Neuronal stem cell (in vitro differentiated cells): ENCODE measurements at regions not wholly inside any gene's neighbourhood (a gene's known extent, or its start where the extent isn't known, plus 50 kb on each side); places are given as distances from the start of the nearest gene placed in this dataset.

ENCODE experiments used
- DNase-seq: peaks from one replicate; pipeline ENCODE4 v3.0.0-alpha.2; 2013; ENCODE audit warnings: low spot score
- H2AFZ ChIP-seq: one replicate; pipeline ENCODE4 v1.6.1; 2013; ENCODE audit warnings: mild to moderate bottlenecking, low read length, inconsistent platforms
- H2AK5ac ChIP-seq: 2 replicates; pipeline ENCODE4 v1.6.1; 2013; ENCODE audit warnings: low read depth, mild to moderate bottlenecking, inconsistent platforms, low read length, moderate library complexity, mixed read lengths
- H2BK120ac ChIP-seq: 2 replicates; pipeline ENCODE4 v1.6.1; 2013; ENCODE audit warnings: low read depth, mild to moderate bottlenecking, inconsistent platforms, low read length, moderate library complexity, mixed read lengths
- H2BK12ac ChIP-seq: one replicate; pipeline ENCODE4 v1.6.1; 2013; ENCODE audit warnings: low read length, inconsistent platforms
- H2BK15ac ChIP-seq: 2 replicates; pipeline ENCODE4 v1.6.1; 2013; ENCODE audit warnings: mild to moderate bottlenecking, low read length, inconsistent platforms, mixed read lengths
- H2BK5ac ChIP-seq: one replicate; pipeline ENCODE4 v1.6.1; 2013; ENCODE audit warnings: inconsistent platforms, mild to moderate bottlenecking, low read length, moderate library complexity
- H3K14ac ChIP-seq: one replicate; pipeline ENCODE4 v1.6.1; 2013; ENCODE audit warnings: low read length, inconsistent platforms
- H3K18ac ChIP-seq: 2 replicates; pipeline ENCODE4 v1.6.1; 2013; ENCODE audit warnings: low read length, inconsistent platforms
- H3K23ac ChIP-seq: 2 replicates; pipeline ENCODE4 v1.6.1; 2013; ENCODE audit warnings: low read depth, mild to moderate bottlenecking, mixed read lengths, low read length, inconsistent platforms; ENCODE audit not compliant: poor library complexity
- H3K27ac ChIP-seq: replicated peaks from 3 replicates; pipeline ENCODE4 v1.5.1; 2013; ENCODE audit warnings: low read length, inconsistent platforms
- H3K27me3 ChIP-seq, 3 experiments: 2 replicates each; pipeline ENCODE4 v1.6.1; 2013; ENCODE audit warnings: low read length in 3 of 3, mild to moderate bottlenecking in 2 of 3, inconsistent platforms in 1 of 3, low read depth in 1 of 3, mixed read lengths in 1 of 3, moderate library complexity in 1 of 3; ENCODE audit not compliant: control insufficient read depth in 3 of 3, insufficient read depth in 3 of 3
- H3K36me3 ChIP-seq, 2 donors: replicated peaks in 1 of 2; 2 replicates each; pipeline ENCODE4 v1.6.1; 2013; ENCODE audit warnings: low read length in 2 of 2; ENCODE audit not compliant: control insufficient read depth in 2 of 2, insufficient read depth in 2 of 2
- H3K4ac ChIP-seq: 2 replicates; pipeline ENCODE4 v1.6.1; 2013; ENCODE audit warnings: inconsistent platforms, mild to moderate bottlenecking, low read length, moderate library complexity
- H3K4me1 ChIP-seq, 2 donors: 1 replicate in 1 of 2; 2 replicates in 1 of 2; pipeline ENCODE4 v1.6.1; 2013; ENCODE audit warnings: low read length in 2 of 2, low read depth in 1 of 2; ENCODE audit not compliant: control insufficient read depth in 2 of 2, insufficient read depth in 1 of 2
- H3K4me2 ChIP-seq: one replicate; pipeline ENCODE4 v1.6.1; 2013; ENCODE audit warnings: mild to moderate bottlenecking, low read length, inconsistent platforms; ENCODE audit not compliant: insufficient read depth, poor library complexity, severe bottlenecking
- H3K4me3 ChIP-seq, 2 donors: 2 replicates each; pipeline ENCODE4 v1.5.1; 2013; ENCODE audit warnings: low read length in 2 of 2, mild to moderate bottlenecking in 2 of 2, inconsistent platforms in 1 of 2, moderate library complexity in 1 of 2
- H3K79me1 ChIP-seq: one replicate; pipeline ENCODE4 v1.6.1; 2013; ENCODE audit warnings: low read depth, mild to moderate bottlenecking, inconsistent platforms, low read length, moderate library complexity
- H3K9ac ChIP-seq: one replicate; pipeline ENCODE4 v1.6.1; 2013; ENCODE audit warnings: mild to moderate bottlenecking, low read depth, low read length, inconsistent platforms; ENCODE audit not compliant: poor library complexity
- H3K9me3 ChIP-seq, 2 donors: replicated peaks in 1 of 2; 2 replicates each; pipeline versions ENCODE3 to v1.6.1; 2013; ENCODE audit warnings: low read length in 2 of 2, mild to moderate bottlenecking in 2 of 2, inconsistent platforms in 1 of 2, low read depth in 1 of 2, mixed read lengths in 1 of 2, moderate library complexity in 1 of 2; ENCODE audit not compliant: control insufficient read depth in 2 of 2, insufficient read depth in 1 of 2
- H4K8ac ChIP-seq: one replicate; pipeline ENCODE4 v1.6.1; 2013; ENCODE audit warnings: low read depth, mild to moderate bottlenecking, inconsistent platforms, low read length, moderate library complexity
- H4K91ac ChIP-seq: one replicate; pipeline ENCODE4 v1.6.1; 2013; ENCODE audit warnings: low read length, low read depth, mild to moderate bottlenecking, inconsistent platforms; ENCODE audit not compliant: poor library complexity
- WGBS, 2 donors: extraction: QIAGEN DNeasy Blood & Tissue Kit; methylation state at CpG; one replicate each; pipeline ENCODE4 v1.1.7; 2013; ENCODE audit warnings: missing lambda C conversion rate in 2 of 2, mixed read lengths in 1 of 2; ENCODE audit not compliant: insufficient read length in 2 of 2, insufficient replicate concordance in 1 of 2; ENCODE audit errors: extremely low coverage in 2 of 2; 5-methylcytosine and 5-hydroxymethylcytosine counted together

GRCh38 chr5:30267026-30267425 is 926.5 kb upstream of the CDH6 start:
- Histone ChIP-seq H4K91ac (no peak overlapping the region), H2AK5ac (no peak overlapping the region), H3K4me2 (no peak overlapping the region), H4K8ac (no peak overlapping the region), H3K9me3 (no peaks in the 10 kb centered on the region), H3K9ac (no peak overlapping the region), H3K27ac (no peak overlapping the region), H3K4me3 (no peak overlapping the region), H3K4ac (no peak overlapping the region), H3K27me3 (no peaks in the 10 kb centered on the region), H3K79me1 (no peaks in the 10 kb centered on the region), H3K23ac (no peak overlapping the region), H3K18ac (no peak overlapping the region), H2BK5ac (no peak overlapping the region), H2BK12ac (no peak overlapping the region), H2AFZ (no peak overlapping the region), H3K14ac (no peak overlapping the region), H3K36me3 (no peaks in the 10 kb centered on the region), H2BK120ac (no peak overlapping the region), H3K4me1 (peaks cover 0 to 2% of the 10 kb centered on the region in 2 donors), H2BK15ac (no peak overlapping the region)
- no peak for DNase-seq

GRCh38 chr5:30239331-30240022 is 954.0 kb upstream of the CDH6 start:
- H2BK12ac ChIP-seq: no peak overlapping the region
- H3K23ac ChIP-seq: no peak overlapping the region
- no peak overlapping the region for H2AK5ac ChIP-seq
- H2BK120ac ChIP-seq: no peak overlapping the region
- no peaks in the 10 kb centered on the region for H3K79me1 ChIP-seq
- H3K9ac ChIP-seq: no peak overlapping the region
- H3K4ac ChIP-seq: no peak overlapping the region
- no peaks in the 10 kb centered on the region for H3K9me3 ChIP-seq
- no peak overlapping the region for H4K8ac ChIP-seq
- no peak overlapping the region for H2AFZ ChIP-seq
- H3K4me3 ChIP-seq: no peak overlapping the region
- no peak for DNase-seq
- H3K18ac ChIP-seq: no peak overlapping the region
- no peak overlapping the region for H3K4me2 ChIP-seq
- no peak overlapping the region for H3K27ac ChIP-seq
- no peak overlapping the region for H2BK5ac ChIP-seq
- H2BK15ac ChIP-seq: no peak overlapping the region
- no peak overlapping the region for H3K14ac ChIP-seq
- no peaks in the 10 kb centered on the region for H3K27me3 ChIP-seq
- WGBS, 2 donors: no CpG with 5 or more reads among the region's 7 CpGs
- no peaks in the 10 kb centered on the region for H3K4me1 ChIP-seq
- no peak overlapping the region for H4K91ac ChIP-seq
- H3K36me3 ChIP-seq: no peaks in the 10 kb centered on the region

GRCh38 chr5:30237189-30237588 is 956.3 kb upstream of the CDH6 start:
- Histone ChIP-seq H3K9ac (no peak overlapping the region), H3K27ac (no peak overlapping the region), H2BK5ac (no peak overlapping the region), H3K36me3 (no peaks in the 10 kb centered on the region), H2BK120ac (no peak overlapping the region), H4K8ac (no peak overlapping the region), H3K4ac (no peak overlapping the region), H3K18ac (no peak overlapping the region), H3K23ac (no peak overlapping the region), H3K79me1 (no peaks in the 10 kb centered on the region), H3K4me2 (no peak overlapping the region), H3K4me3 (no peak overlapping the region), H2BK12ac (no peak overlapping the region), H3K9me3 (no peaks in the 10 kb centered on the region), H3K14ac (no peak overlapping the region), H2AFZ (no peak overlapping the region), H2BK15ac (no peak overlapping the region), H3K27me3 (no peaks in the 10 kb centered on the region), H3K4me1 (no peaks in the 10 kb centered on the region), H4K91ac (no peak overlapping the region), H2AK5ac (no peak overlapping the region)
- DNase-seq: no peak
- WGBS, 2 donors: no CpG with 5 or more reads among the region's 2 CpGs

- Histone ChIP-seq H3K27ac (no peak overlapping the region), H2BK15ac (no peak overlapping the region), H3K23ac (no peak overlapping the region), H3K4me3 (no peak overlapping the region), H2BK12ac (no peak overlapping the region), H3K9ac (no peak overlapping the region), H2AFZ (no peak overlapping the region), H3K36me3 (no peaks in the 10 kb centered on the region), H2BK120ac (no peak overlapping the region), H3K27me3 (no peaks in the 10 kb centered on the region), H3K9me3 (no peaks in the 10 kb centered on the region), H4K8ac (no peak overlapping the region), H2BK5ac (no peak overlapping the region), H3K79me1 (no peaks in the 10 kb centered on the region), H3K4me1 (no peaks in the 10 kb centered on the region), H3K4me2 (no peak overlapping the region), H4K91ac (no peak overlapping the region), H3K4ac (no peak overlapping the region), H3K18ac (no peak overlapping the region), H3K14ac (no peak overlapping the region), H2AK5ac (no peak overlapping the region)
- DNase-seq: no peak
Observed at GRCh38 chr5:30209755-30210154, 983.7 kb upstream of the CDH6 start.
